ENCODE measurements at regions not wholly inside any gene's neighbourhood (a gene's known extent, or its start where the extent isn't known, plus 50 kb on each side); places are given as distances from the start of the nearest gene placed in this dataset.

- TF ChIP-seq CTCF (IDR thresholded peaks at IDR 0.05) (no peak), EZH2 (IDR thresholded peaks at IDR 0.05) (no peak)
Observed at GRCh38 chr6:108781419-108782100, 66.7 kb upstream of the ARMC2 start.

Measured in neural progenitor cell (in vitro differentiated cells).